Fibroblast of lung (primary cell): ENCODE measurements at regions not wholly inside any gene's neighbourhood (a gene's known extent, or its start where the extent isn't known, plus 50 kb on each side); places are given as distances from the start of the nearest gene placed in this dataset.

Experiments
- EZH2 ChIP-seq: IDR thresholded peaks from 2 replicates; pipeline ENCODE4 v1.5.1; 2012; ENCODE audit warnings: low read length, control low read depth, mild to moderate bottlenecking; ENCODE audit errors: missing control alignments
- TF ChIP-seq, protein P1 (sequence below), 2 donors: IDR thresholded peaks in 1 of 2; conservative IDR thresholded peaks in 1 of 2; 1 replicate in 1 of 2; 2 replicates in 1 of 2; pipeline ENCODE4 v1.5.1; 2011 to 2012; ENCODE audit warnings: low read length in 2 of 2, control low read depth in 1 of 2, inconsistent platforms in 1 of 2, low read depth in 1 of 2, mild to moderate bottlenecking in 1 of 2

DNA sequence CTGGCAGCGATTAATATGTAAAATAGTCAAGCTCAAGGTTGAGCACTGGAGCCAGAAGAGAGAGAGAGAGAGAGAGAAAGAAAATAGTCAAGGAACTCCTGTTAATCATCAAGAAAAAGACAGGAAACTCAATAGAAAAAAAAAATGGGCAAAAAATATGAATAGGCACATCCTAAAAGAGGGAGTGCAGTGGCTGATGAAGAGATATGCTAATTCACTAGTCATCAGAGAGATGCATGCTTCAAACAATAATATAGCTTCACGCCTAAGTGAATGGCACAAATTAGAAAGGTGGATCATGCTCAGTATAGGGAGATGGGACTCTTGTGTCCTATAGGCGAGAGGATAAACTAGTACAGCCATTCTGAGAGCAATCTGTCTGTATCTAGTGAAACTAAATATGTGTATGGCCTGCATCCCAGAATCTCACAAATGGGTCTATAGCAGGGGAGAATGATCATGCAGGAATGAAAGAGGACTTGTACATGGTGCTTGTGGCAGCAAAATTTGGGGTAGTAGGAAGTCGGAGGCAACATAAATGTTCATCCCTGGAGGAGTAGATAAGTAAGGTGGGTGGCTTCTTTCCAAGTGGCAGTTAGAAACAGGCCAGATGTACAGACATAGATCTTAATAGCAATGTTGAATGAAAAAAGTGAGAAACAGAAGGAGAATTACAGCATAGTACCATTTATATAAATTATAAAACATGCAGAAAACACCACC lies 176.8 kb downstream of the VEGFA start:
- TF ChIP-seq, protein P1, sequence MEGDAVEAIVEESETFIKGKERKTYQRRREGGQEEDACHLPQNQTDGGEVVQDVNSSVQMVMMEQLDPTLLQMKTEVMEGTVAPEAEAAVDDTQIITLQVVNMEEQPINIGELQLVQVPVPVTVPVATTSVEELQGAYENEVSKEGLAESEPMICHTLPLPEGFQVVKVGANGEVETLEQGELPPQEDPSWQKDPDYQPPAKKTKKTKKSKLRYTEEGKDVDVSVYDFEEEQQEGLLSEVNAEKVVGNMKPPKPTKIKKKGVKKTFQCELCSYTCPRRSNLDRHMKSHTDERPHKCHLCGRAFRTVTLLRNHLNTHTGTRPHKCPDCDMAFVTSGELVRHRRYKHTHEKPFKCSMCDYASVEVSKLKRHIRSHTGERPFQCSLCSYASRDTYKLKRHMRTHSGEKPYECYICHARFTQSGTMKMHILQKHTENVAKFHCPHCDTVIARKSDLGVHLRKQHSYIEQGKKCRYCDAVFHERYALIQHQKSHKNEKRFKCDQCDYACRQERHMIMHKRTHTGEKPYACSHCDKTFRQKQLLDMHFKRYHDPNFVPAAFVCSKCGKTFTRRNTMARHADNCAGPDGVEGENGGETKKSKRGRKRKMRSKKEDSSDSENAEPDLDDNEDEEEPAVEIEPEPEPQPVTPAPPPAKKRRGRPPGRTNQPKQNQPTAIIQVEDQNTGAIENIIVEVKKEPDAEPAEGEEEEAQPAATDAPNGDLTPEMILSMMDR (conservative IDR thresholded peaks at IDR 0.05 in 1 of 2, IDR thresholded peaks at IDR 0.05 in 1 of 2; ENCODE audit: low read depth in 1 of 2, low read length in 2 of 2): no peak
- no peak for TF ChIP-seq EZH2
